Sigmoid colon (tissue), 6 donors: ENCODE measurements at regions not wholly inside any gene's neighbourhood (a gene's known extent, or its start where the extent isn't known, plus 50 kb on each side); places are given as distances from the start of the nearest gene placed in this dataset.

Experiments used
- DNase-seq: peaks from one replicate; pipeline ENCODE4 v3.0.0-alpha.2; 2019
- H3K27ac ChIP-seq, 4 donors: fragments of 200-600 bp; sonication (generic); one replicate each; pipeline ENCODE4 v1.5.1; 2016 to 2019; ENCODE audit warnings: mild to moderate bottlenecking in 1 of 4
- H3K27me3 ChIP-seq, 3 donors: fragments of 200-600 bp; sonication (generic); one replicate each; pipeline ENCODE4 v1.5.1; 2019; ENCODE audit warnings: mild to moderate bottlenecking in 1 of 3
- H3K36me3 ChIP-seq, 4 donors: fragments of 200-600 bp; sonication (generic); one replicate each; pipeline ENCODE4 v1.5.1; 2016 to 2019
- H3K4me1 ChIP-seq, 4 donors: fragments of 200-600 bp; sonication (generic); one replicate each; pipeline ENCODE4 v1.5.1; 2017 to 2019
- H3K4me3 ChIP-seq, 4 donors: fragments of 200-600 bp; sonication (generic); one replicate each; pipeline ENCODE4 v1.5.1; 2017 to 2019; ENCODE audit warnings: mild to moderate bottlenecking in 2 of 4, moderate library complexity in 1 of 4
- H3K9me3 ChIP-seq, 4 donors: fragments of 200-600 bp in 3 of 4; sonication (generic) in 3 of 4; one replicate each; pipeline versions ENCODE4 v1.5.1 to v1.6.1; 2013 to 2019
- CTCF ChIP-seq, 4 experiments: fragments of 450-650 bp in 3 of 4; fragments of 200-600 bp in 1 of 4; IDR thresholded peaks; one replicate each; pipeline ENCODE4 v1.5.1; 2016 to 2019; ENCODE audit warnings: antibody characterized with exemption in 4 of 4, mild to moderate bottlenecking in 3 of 4, moderate library complexity in 2 of 4
- EP300 ChIP-seq, 4 donors: sonication (generic); formaldehyde crosslinking; IDR thresholded peaks; one replicate each; pipeline ENCODE4 v1.6.1; 2017; ENCODE audit warnings: antibody characterized with exemption in 4 of 4
- POLR2A ChIP-seq, 2 donors: fragments of 450-650 bp; IDR thresholded peaks; one replicate each; pipeline ENCODE4 v1.6.1; 2016; ENCODE audit warnings: antibody characterized with exemption in 2 of 2, mild to moderate bottlenecking in 2 of 2, moderate library complexity in 2 of 2
- POLR2AphosphoS5 ChIP-seq, 4 donors: sonication (generic); formaldehyde crosslinking; IDR thresholded peaks; one replicate each; pipeline ENCODE4 v1.6.1; 2017; ENCODE audit warnings: antibody characterized with exemption in 4 of 4
- WGBS, 2 donors: extraction: QIAGEN DNeasy Blood & Tissue Kit; methylation state at CpG; one replicate each; pipeline ENCODE4 v1.1.7; 2013; 5-methylcytosine and 5-hydroxymethylcytosine counted together
- intact Hi-C: fragments of 100-400 bp; cut with DNase I; formaldehyde crosslinking; loops from one replicate; pipeline ENCODE4 v1.15.1; 2023
- donor health status: healthy with polysubstance abuse.
- donor health status: healthy.

GRCh38 chr10:52984169-52984568, 211.6 kb upstream of the MBL2 start:
- no peak for TF ChIP-seq EP300 (IDR thresholded peaks at IDR 0.05)
- no peak for TF ChIP-seq POLR2AphosphoS5 (IDR thresholded peaks at IDR 0.05)
- TF ChIP-seq POLR2A (IDR thresholded peaks at IDR 0.05), result no peak
- no peak for TF ChIP-seq CTCF (IDR thresholded peaks at IDR 0.05)
- Histone ChIP-seq H3K27ac (no peak overlapping the region), H3K4me3 (no peak overlapping the region), H3K4me1 (no peaks in the 10 kb centered on the region), H3K9me3 (no peaks in the 10 kb centered on the region), H3K27me3 (no peaks in the 10 kb centered on the region), H3K36me3 (no peaks in the 10 kb centered on the region)
- no peak for DNase-seq
- intact Hi-C loops, result no loop called here

GRCh38 chr10:52979295-52979990, 206.9 kb upstream of the MBL2 start:
- 83 to 84% methylated on average over 3 of the region's 3 CpGs for WGBS, 2 donors
- H3K27ac ChIP-seq, result no peak overlapping the region
- no peak for DNase-seq
- no peaks in the 10 kb centered on the region for H3K27me3 ChIP-seq
- TF ChIP-seq POLR2AphosphoS5 (IDR thresholded peaks at IDR 0.05) (no peak), EP300 (IDR thresholded peaks at IDR 0.05) (no peak)
- H3K36me3 ChIP-seq, result no peaks in the 10 kb centered on the region
- intact Hi-C loops, result no loop called here
- H3K4me1 ChIP-seq, result no peaks in the 10 kb centered on the region
- H3K9me3 ChIP-seq, result no peaks in the 10 kb centered on the region
- no peak overlapping the region for H3K4me3 ChIP-seq

- WGBS, 2 donors, result 47 to 81% methylated on average over 2 of the region's 2 CpGs
- no peak for DNase-seq
- Histone ChIP-seq H3K9me3 (no peaks in the 10 kb centered on the region), H3K27ac (no peak overlapping the region), H3K27me3 (no peaks in the 10 kb centered on the region), H3K4me3 (no peak overlapping the region), H3K4me1 (no peaks in the 10 kb centered on the region), H3K36me3 (no peaks in the 10 kb centered on the region)
- TF ChIP-seq CTCF (IDR thresholded peaks at IDR 0.05), result no peak
- no peak for TF ChIP-seq POLR2A (IDR thresholded peaks at IDR 0.05)
- no peak for TF ChIP-seq EP300 (IDR thresholded peaks at IDR 0.05)
- TF ChIP-seq POLR2AphosphoS5 (IDR thresholded peaks at IDR 0.05), result no peak
- intact Hi-C loops, result no loop called here
Observed at GRCh38 chr10:52977581-52977980, 205.0 kb upstream of the MBL2 start.

GRCh38 chr10:52967806-52968795, 195.5 kb upstream of the MBL2 start:
- Histone ChIP-seq H3K9me3 (no peaks in the 10 kb centered on the region), H3K27me3 (no peaks in the 10 kb centered on the region), H3K4me3 (no peak overlapping the region), H3K27ac (no peak overlapping the region), H3K36me3 (no peaks in the 10 kb centered on the region), H3K4me1 (no peaks in the 10 kb centered on the region)
- WGBS, 2 donors, result 66 to 92% methylated on average over 4 of the region's 4 CpGs
- DNase-seq, result no peak
- TF ChIP-seq EP300 (IDR thresholded peaks at IDR 0.05) (no peak), POLR2AphosphoS5 (IDR thresholded peaks at IDR 0.05) (no peak), POLR2A (IDR thresholded peaks at IDR 0.05) (no peak), CTCF (IDR thresholded peaks at IDR 0.05) (no peak)
- intact Hi-C loops, result no loop called here

- TF ChIP-seq CTCF (IDR thresholded peaks at IDR 0.05) (no peak), POLR2A (IDR thresholded peaks at IDR 0.05) (no peak), EP300 (IDR thresholded peaks at IDR 0.05) (no peak), POLR2AphosphoS5 (IDR thresholded peaks at IDR 0.05) (no peak)
- H3K4me3 ChIP-seq, result no peak overlapping the region
- no peak for DNase-seq
- no peaks in the 10 kb centered on the region for H3K4me1 ChIP-seq
- H3K27ac ChIP-seq, result no peak overlapping the region
- WGBS, 2 donors, result 88 to 94% methylated on average over 1 of the region's 1 CpG
- intact Hi-C loops, result no loop called here
- no peaks in the 10 kb centered on the region for H3K27me3 ChIP-seq
- no peaks in the 10 kb centered on the region for H3K9me3 ChIP-seq
- no peaks in the 10 kb centered on the region for H3K36me3 ChIP-seq
Observed at GRCh38 chr10:52966904-52967303, 194.3 kb upstream of the MBL2 start.
